ENCODE measurements at regions not wholly inside any gene's neighbourhood (a gene's known extent, or its start where the extent isn't known, plus 50 kb on each side); places are given as distances from the start of the nearest gene placed in this dataset.

- no peaks in the 10 kb centered on the region for H3K36me3 ChIP-seq (ENCODE audit: control insufficient read depth, insufficient read depth, low read length)
- H3K9me3 ChIP-seq (ENCODE audit: control insufficient read depth, low read length): no peaks in the 10 kb centered on the region
- Mint-ChIP-seq H3K4me1 (peaks cover 3% of the 10 kb centered on the region), H3K27ac (no peak overlapping the region), H3K4me3 (no peak overlapping the region), H3K36me3 (ENCODE audit: low read depth) (no peaks in the 10 kb centered on the region), H3K27me3 (ENCODE audit: insufficient read depth) (no peaks in the 10 kb centered on the region), H3K9me3 (no peaks in the 10 kb centered on the region)
- DNase-seq: no peak
- no peak for TF ChIP-seq CTCF (conservative IDR thresholded peaks at IDR 0.05)
- no peak overlapping the region for H3K27ac ChIP-seq (ENCODE audit: low read depth, low read length)
- no peak overlapping the region for H3K4me3 ChIP-seq (ENCODE audit: low read length)
- H3K4me1 ChIP-seq (ENCODE audit: control insufficient read depth, insufficient read depth, low read length): no peaks in the 10 kb centered on the region
- 91 to 98% methylated on average over 5 of the region's 5 CpGs for WGBS, 2 experiments (ENCODE audit: insufficient coverage in 1 of 2, insufficient read length in 1 of 2)
- H3K27me3 ChIP-seq (ENCODE audit: control insufficient read depth, insufficient read depth, low read length, poor library complexity, severe bottlenecking): no peaks in the 10 kb centered on the region
- no peak overlapping the region for H3K9ac ChIP-seq (ENCODE audit: extremely low read depth, low read length, poor library complexity, severe bottlenecking)
Observed at GRCh38 chr18:67143028-67143427, 373.5 kb downstream of the DSEL start.

GRCh38 chr18:67142604-67143003 is 373.9 kb downstream of the DSEL start:
- Histone ChIP-seq H3K4me1 (ENCODE audit: control insufficient read depth, insufficient read depth, low read length) (no peaks in the 10 kb centered on the region), H3K9me3 (ENCODE audit: control insufficient read depth, low read length) (no peaks in the 10 kb centered on the region), H3K27me3 (ENCODE audit: control insufficient read depth, insufficient read depth, low read length, poor library complexity, severe bottlenecking) (no peaks in the 10 kb centered on the region), H3K36me3 (ENCODE audit: control insufficient read depth, insufficient read depth, low read length) (no peaks in the 10 kb centered on the region), H3K27ac (ENCODE audit: low read depth, low read length) (no peak overlapping the region), H3K9ac (ENCODE audit: extremely low read depth, low read length, poor library complexity, severe bottlenecking) (no peak overlapping the region), H3K4me3 (ENCODE audit: low read length) (no peak overlapping the region)
- Mint-ChIP-seq H3K27ac (no peak overlapping the region), H3K27me3 (ENCODE audit: insufficient read depth) (no peaks in the 10 kb centered on the region), H3K36me3 (ENCODE audit: low read depth) (no peaks in the 10 kb centered on the region), H3K4me1 (peaks cover 3% of the 10 kb centered on the region), H3K4me3 (no peak overlapping the region), H3K9me3 (no peaks in the 10 kb centered on the region)
- WGBS, 2 experiments (ENCODE audit: insufficient coverage in 1 of 2, insufficient read length in 1 of 2): 88 to 93% methylated on average over 5 of the region's 5 CpGs
- TF ChIP-seq CTCF (conservative IDR thresholded peaks at IDR 0.05): no peak
- no peak for DNase-seq

GRCh38 chr18:67140495-67140894 is 376.0 kb downstream of the DSEL start:
- Histone ChIP-seq H3K4me3 (ENCODE audit: low read length) (no peak overlapping the region), H3K36me3 (ENCODE audit: control insufficient read depth, insufficient read depth, low read length) (no peaks in the 10 kb centered on the region), H3K9ac (ENCODE audit: extremely low read depth, low read length, poor library complexity, severe bottlenecking) (no peak overlapping the region), H3K27ac (ENCODE audit: low read depth, low read length) (no peak overlapping the region), H3K4me1 (ENCODE audit: control insufficient read depth, insufficient read depth, low read length) (no peaks in the 10 kb centered on the region), H3K27me3 (ENCODE audit: control insufficient read depth, insufficient read depth, low read length, poor library complexity, severe bottlenecking) (no peaks in the 10 kb centered on the region), H3K9me3 (ENCODE audit: control insufficient read depth, low read length) (no peaks in the 10 kb centered on the region)
- WGBS, 2 experiments (ENCODE audit: insufficient coverage in 1 of 2, insufficient read length in 1 of 2): 88 to 93% methylated on average over 2 of the region's 2 CpGs
- Mint-ChIP-seq H3K36me3 (ENCODE audit: low read depth) (no peaks in the 10 kb centered on the region), H3K27ac (no peak overlapping the region), H3K4me3 (no peak overlapping the region), H3K4me1 (no peaks in the 10 kb centered on the region), H3K27me3 (ENCODE audit: insufficient read depth) (no peaks in the 10 kb centered on the region), H3K9me3 (no peaks in the 10 kb centered on the region)
- no peak for TF ChIP-seq CTCF (conservative IDR thresholded peaks at IDR 0.05)
- no peak for DNase-seq

All from endodermal cell (in vitro differentiated cells).